ENCODE measurements at regions not wholly inside any gene's neighbourhood (a gene's known extent, or its start where the extent isn't known, plus 50 kb on each side); places are given as distances from the start of the nearest gene placed in this dataset.

DNA sequence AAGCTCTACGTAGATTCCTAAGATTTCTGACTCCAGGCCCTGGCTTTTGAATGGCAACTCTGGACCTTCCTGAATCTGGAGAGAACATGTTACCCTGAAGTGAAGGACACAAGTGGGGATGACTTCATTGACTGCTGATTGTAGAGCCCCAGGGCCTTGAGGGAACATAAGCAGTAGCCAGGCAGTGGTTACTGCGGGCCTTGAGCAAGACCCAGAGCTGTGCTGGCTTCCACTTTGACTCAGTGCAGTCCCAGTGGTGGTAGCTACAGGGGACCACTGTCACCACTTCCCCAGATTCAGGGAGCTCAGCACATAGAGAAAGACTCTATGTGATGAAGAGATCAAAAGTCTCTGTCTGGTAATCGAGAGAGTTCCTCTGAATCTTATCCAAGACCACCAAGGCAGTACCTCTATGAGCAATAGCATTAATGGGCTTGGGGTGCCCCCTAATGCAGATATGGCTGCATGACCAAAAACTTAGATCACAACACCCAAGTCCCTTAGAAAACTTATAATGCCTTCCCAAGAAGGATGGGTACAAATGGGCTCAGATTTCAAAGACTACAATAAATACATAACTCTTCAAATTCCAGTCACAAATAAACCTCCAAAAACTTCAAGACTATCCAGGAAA, 1278.3 kb downstream of the AMY1C start:
- no peaks in the 10 kb centered on the region for H3K27me3 ChIP-seq (ENCODE audit: insufficient read depth, poor library complexity, severe bottlenecking)
- DNase-seq (ENCODE audit: low read depth in 1 of 2, low spot score in 1 of 2): no peak
- TF ChIP-seq, protein P1, sequence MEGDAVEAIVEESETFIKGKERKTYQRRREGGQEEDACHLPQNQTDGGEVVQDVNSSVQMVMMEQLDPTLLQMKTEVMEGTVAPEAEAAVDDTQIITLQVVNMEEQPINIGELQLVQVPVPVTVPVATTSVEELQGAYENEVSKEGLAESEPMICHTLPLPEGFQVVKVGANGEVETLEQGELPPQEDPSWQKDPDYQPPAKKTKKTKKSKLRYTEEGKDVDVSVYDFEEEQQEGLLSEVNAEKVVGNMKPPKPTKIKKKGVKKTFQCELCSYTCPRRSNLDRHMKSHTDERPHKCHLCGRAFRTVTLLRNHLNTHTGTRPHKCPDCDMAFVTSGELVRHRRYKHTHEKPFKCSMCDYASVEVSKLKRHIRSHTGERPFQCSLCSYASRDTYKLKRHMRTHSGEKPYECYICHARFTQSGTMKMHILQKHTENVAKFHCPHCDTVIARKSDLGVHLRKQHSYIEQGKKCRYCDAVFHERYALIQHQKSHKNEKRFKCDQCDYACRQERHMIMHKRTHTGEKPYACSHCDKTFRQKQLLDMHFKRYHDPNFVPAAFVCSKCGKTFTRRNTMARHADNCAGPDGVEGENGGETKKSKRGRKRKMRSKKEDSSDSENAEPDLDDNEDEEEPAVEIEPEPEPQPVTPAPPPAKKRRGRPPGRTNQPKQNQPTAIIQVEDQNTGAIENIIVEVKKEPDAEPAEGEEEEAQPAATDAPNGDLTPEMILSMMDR (IDR thresholded peaks at IDR 0.05; ENCODE audit: insufficient read depth, low read length): no peak
- TF ChIP-seq SPI1 (IDR thresholded peaks at IDR 0.05; ENCODE audit: borderline replicate concordance, low read depth) (no peak), POLR2AphosphoS5 (IDR thresholded peaks at IDR 0.05; ENCODE audit: low read depth) (no peak), GABPA (IDR thresholded peaks at IDR 0.05; ENCODE audit: low read depth) (no peak)
- TF ChIP-seq, protein P2, sequence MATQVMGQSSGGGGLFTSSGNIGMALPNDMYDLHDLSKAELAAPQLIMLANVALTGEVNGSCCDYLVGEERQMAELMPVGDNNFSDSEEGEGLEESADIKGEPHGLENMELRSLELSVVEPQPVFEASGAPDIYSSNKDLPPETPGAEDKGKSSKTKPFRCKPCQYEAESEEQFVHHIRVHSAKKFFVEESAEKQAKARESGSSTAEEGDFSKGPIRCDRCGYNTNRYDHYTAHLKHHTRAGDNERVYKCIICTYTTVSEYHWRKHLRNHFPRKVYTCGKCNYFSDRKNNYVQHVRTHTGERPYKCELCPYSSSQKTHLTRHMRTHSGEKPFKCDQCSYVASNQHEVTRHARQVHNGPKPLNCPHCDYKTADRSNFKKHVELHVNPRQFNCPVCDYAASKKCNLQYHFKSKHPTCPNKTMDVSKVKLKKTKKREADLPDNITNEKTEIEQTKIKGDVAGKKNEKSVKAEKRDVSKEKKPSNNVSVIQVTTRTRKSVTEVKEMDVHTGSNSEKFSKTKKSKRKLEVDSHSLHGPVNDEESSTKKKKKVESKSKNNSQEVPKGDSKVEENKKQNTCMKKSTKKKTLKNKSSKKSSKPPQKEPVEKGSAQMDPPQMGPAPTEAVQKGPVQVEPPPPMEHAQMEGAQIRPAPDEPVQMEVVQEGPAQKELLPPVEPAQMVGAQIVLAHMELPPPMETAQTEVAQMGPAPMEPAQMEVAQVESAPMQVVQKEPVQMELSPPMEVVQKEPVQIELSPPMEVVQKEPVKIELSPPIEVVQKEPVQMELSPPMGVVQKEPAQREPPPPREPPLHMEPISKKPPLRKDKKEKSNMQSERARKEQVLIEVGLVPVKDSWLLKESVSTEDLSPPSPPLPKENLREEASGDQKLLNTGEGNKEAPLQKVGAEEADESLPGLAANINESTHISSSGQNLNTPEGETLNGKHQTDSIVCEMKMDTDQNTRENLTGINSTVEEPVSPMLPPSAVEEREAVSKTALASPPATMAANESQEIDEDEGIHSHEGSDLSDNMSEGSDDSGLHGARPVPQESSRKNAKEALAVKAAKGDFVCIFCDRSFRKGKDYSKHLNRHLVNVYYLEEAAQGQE (IDR thresholded peaks at IDR 0.05; ENCODE audit: insufficient replicate concordance, low read depth): no peak
- no peak overlapping the region for H3K4me3 ChIP-seq (replicated peaks; ENCODE audit: insufficient read depth, low read length)
- H3K27ac ChIP-seq (replicated peaks): no peak overlapping the region

DNA sequence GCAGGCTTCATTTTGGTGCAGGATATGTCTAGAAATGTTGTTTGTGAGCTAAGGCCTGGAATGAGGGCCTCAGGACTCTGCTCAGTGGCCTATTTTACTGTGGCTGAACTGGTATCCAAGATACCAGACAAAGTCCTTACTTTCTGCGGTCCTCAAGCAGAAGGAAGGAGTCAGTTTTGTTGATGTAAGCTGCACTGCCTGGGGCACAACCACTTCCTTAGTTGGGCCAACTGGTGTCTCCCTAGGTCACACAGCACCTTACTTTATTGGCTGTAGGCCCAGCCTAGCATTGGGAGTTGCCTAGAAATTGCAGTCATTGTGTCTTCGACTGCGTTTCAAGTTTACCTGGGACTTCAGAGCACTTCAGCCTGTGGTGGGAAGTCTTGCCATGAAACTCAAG, 1322.7 kb downstream of the AMY1C start:
- H3K27me3 ChIP-seq (ENCODE audit: insufficient read depth, poor library complexity, severe bottlenecking): no peaks in the 10 kb centered on the region
- H3K27ac ChIP-seq (replicated peaks): no peak overlapping the region
- DNase-seq (ENCODE audit: low read depth in 1 of 2, low spot score in 1 of 2): no peak
- no peak for TF ChIP-seq POLR2AphosphoS5 (IDR thresholded peaks at IDR 0.05; ENCODE audit: low read depth)
- TF ChIP-seq, protein P1 (IDR thresholded peaks at IDR 0.05; ENCODE audit: insufficient read depth, low read length): no peak
- no peak overlapping the region for H3K4me3 ChIP-seq (replicated peaks; ENCODE audit: insufficient read depth, low read length)

DNA sequence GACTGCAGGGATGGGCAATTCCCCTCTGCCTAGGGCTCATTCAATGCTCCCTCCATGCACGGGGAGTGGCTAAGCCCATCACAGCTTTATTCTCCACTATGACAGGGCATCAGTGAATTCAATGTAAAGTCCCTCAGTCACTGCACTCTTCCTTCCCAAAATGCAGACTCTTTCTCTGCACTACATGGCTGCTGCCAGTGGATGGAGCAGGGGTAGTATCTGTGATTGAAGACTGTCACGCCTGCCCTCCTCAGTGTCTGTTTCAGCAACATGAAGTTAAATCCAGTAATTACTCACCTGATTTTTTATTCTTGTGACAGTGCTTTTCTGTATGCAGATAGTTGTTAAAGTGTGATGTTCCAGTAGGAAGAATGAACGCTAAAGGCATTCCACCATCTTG, 1323.2 kb downstream of the AMY1C start:
- no peak for DNase-seq (ENCODE audit: low read depth in 1 of 2, low spot score in 1 of 2)
- Histone ChIP-seq H3K27ac (replicated peaks) (no peak overlapping the region), H3K4me3 (replicated peaks; ENCODE audit: insufficient read depth, low read length) (no peak overlapping the region), H3K27me3 (ENCODE audit: insufficient read depth, poor library complexity, severe bottlenecking) (no peaks in the 10 kb centered on the region)
- no peak for TF ChIP-seq POLR2AphosphoS5 (IDR thresholded peaks at IDR 0.05; ENCODE audit: low read depth)
- no peak for TF ChIP-seq GABPA (IDR thresholded peaks at IDR 0.05; ENCODE audit: low read depth)
- TF ChIP-seq, protein P1 (IDR thresholded peaks at IDR 0.05; ENCODE audit: insufficient read depth, low read length): no peak
- TF ChIP-seq SPI1 (IDR thresholded peaks at IDR 0.05; ENCODE audit: borderline replicate concordance, low read depth): no peak
- TF ChIP-seq, protein P2 (IDR thresholded peaks at IDR 0.05; ENCODE audit: insufficient replicate concordance, low read depth): no peak

DNA sequence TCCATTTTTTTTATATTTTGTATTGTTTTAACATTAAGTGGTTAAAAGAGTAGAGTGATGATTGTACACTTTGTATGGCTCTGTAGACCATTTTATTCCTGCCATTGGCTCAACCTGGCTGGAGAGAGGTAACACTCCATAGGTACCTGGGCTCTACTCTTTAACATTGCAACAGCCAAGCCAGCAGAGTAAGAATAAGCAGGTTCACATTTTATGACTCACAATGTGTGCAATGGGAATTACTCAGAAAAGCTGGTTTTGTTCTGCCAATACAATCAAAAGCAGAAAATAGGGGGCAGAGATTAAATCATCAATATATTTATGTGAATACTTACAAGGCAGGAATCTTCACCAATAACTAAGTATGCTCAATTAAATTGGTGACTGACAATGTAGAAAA, 1324.0 kb downstream of the AMY1C start:
- DNase-seq (ENCODE audit: low read depth in 1 of 2, low spot score in 1 of 2): no peak
- no peaks in the 10 kb centered on the region for H3K27me3 ChIP-seq (ENCODE audit: insufficient read depth, poor library complexity, severe bottlenecking)
- H3K27ac ChIP-seq (replicated peaks): no peak overlapping the region
- H3K4me3 ChIP-seq (replicated peaks; ENCODE audit: insufficient read depth, low read length): no peak overlapping the region
- TF ChIP-seq SPI1 (IDR thresholded peaks at IDR 0.05; ENCODE audit: borderline replicate concordance, low read depth) (no peak), GABPA (IDR thresholded peaks at IDR 0.05; ENCODE audit: low read depth) (no peak), POLR2AphosphoS5 (IDR thresholded peaks at IDR 0.05; ENCODE audit: low read depth) (no peak)
- TF ChIP-seq, protein P2 (IDR thresholded peaks at IDR 0.05; ENCODE audit: insufficient replicate concordance, low read depth): no peak
- TF ChIP-seq, protein P1 (IDR thresholded peaks at IDR 0.05; ENCODE audit: insufficient read depth, low read length): no peak
